HG03175 (cell line): ENCODE measurements at regions not wholly inside any gene's neighbourhood (a gene's known extent, or its start where the extent isn't known, plus 50 kb on each side); places are given as distances from the start of the nearest gene placed in this dataset.
"Not testable (repeated sequence)": the region's sequence is repeated elsewhere in the genome, so short reads cannot be mapped to it uniquely, and the experiment has no call there.

Source experiments
- ATAC-seq: cut with Tn5 transposase; IDR thresholded peaks from one replicate; pipeline ENCODE4 v1.9.1; 2021; ENCODE audit warnings: mild to moderate bottlenecking, moderate library complexity; ENCODE audit not compliant: unreplicated experiment

- ATAC-seq, result not testable (repeated sequence)
Observed at GRCh38 chr21:6428498-6429092, 4092.8 kb upstream of the TPTE start.

- ATAC-seq, result not testable (repeated sequence)
Observed at GRCh38 chr21:6429924-6430323, 4091.5 kb upstream of the TPTE start.

GRCh38 chr21:6433149-6433548 is 4088.2 kb upstream of the TPTE start:
- ATAC-seq, result not testable (repeated sequence)

GRCh38 chr21:6436205-6436604 is 4085.2 kb upstream of the TPTE start:
- ATAC-seq, result not testable (repeated sequence)

GRCh38 chr21:6436971-6437833 is 4084.2 kb upstream of the TPTE start:
- not testable (repeated sequence) for ATAC-seq

- not testable (repeated sequence) for ATAC-seq
Observed at GRCh38 chr21:6437834-6438187, 4083.6 kb upstream of the TPTE start.

- ATAC-seq, result not testable (repeated sequence)
Observed at GRCh38 chr21:6439058-6439457, 4082.3 kb upstream of the TPTE start.

GRCh38 chr21:6454648-6455340 is 4066.6 kb upstream of the TPTE start:
- not testable (repeated sequence) for ATAC-seq

GRCh38 chr21:6456011-6456661 is 4065.2 kb upstream of the TPTE start:
- not testable (repeated sequence) for ATAC-seq

GRCh38 chr21:6459761-6460160 is 4061.6 kb upstream of the TPTE start:
- not testable (repeated sequence) for ATAC-seq

GRCh38 chr21:6461358-6461757 is 4060.0 kb upstream of the TPTE start:
- ATAC-seq, result not testable (repeated sequence)

- ATAC-seq, result not testable (repeated sequence)
Observed at GRCh38 chr21:6464419-6464818, 4057.0 kb upstream of the TPTE start.

GRCh38 chr21:6466081-6466698 is 4055.2 kb upstream of the TPTE start:
- not testable (repeated sequence) for ATAC-seq

GRCh38 chr21:6466707-6467106 is 4054.7 kb upstream of the TPTE start:
- not testable (repeated sequence) for ATAC-seq

GRCh38 chr21:6467189-6467774 is 4054.1 kb upstream of the TPTE start:
- not testable (repeated sequence) for ATAC-seq

- not testable (repeated sequence) for ATAC-seq
Observed at GRCh38 chr21:6467907-6468306, 4053.5 kb upstream of the TPTE start.

- ATAC-seq, result not testable (repeated sequence)
Observed at GRCh38 chr21:6468331-6468860, 4053.0 kb upstream of the TPTE start.

GRCh38 chr21:6474250-6474968 is 4047.0 kb upstream of the TPTE start:
- ATAC-seq, result not testable (repeated sequence)

GRCh38 chr21:6481116-6481515 is 4040.3 kb upstream of the TPTE start:
- ATAC-seq, result not testable (repeated sequence)
